ENCODE measurements at regions not wholly inside any gene's neighbourhood (a gene's known extent, or its start where the extent isn't known, plus 50 kb on each side); places are given as distances from the start of the nearest gene placed in this dataset.
"Not testable (repeated sequence)": the region's sequence is repeated elsewhere in the genome, so short reads cannot be mapped to it uniquely, and the experiment has no call there.

DNA sequence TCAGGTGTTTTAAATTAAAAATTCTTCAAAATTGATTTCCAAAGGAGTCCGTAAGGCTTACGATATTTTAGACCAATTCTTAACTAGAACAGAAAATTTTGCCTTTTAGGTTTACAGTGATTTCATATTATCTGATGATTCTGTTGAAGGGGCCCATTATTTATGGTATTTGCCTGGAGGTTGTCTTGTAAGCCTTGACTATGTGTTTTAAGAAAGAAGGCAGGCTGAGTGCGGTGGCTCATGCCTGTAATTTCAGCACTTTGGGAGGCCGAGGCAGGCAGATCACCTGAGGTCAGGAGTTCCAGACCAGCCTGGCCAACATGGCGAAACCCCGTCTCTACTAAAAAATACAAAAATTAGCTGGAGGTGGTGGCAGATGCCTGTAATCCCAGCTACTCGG is 67.0 kb upstream of the RGL1 start:
- not testable (repeated sequence) for TF ChIP-seq EZH2 (IDR thresholded peaks at IDR 0.05; ENCODE audit: borderline replicate concordance, low read length)
- TF ChIP-seq, protein P1, sequence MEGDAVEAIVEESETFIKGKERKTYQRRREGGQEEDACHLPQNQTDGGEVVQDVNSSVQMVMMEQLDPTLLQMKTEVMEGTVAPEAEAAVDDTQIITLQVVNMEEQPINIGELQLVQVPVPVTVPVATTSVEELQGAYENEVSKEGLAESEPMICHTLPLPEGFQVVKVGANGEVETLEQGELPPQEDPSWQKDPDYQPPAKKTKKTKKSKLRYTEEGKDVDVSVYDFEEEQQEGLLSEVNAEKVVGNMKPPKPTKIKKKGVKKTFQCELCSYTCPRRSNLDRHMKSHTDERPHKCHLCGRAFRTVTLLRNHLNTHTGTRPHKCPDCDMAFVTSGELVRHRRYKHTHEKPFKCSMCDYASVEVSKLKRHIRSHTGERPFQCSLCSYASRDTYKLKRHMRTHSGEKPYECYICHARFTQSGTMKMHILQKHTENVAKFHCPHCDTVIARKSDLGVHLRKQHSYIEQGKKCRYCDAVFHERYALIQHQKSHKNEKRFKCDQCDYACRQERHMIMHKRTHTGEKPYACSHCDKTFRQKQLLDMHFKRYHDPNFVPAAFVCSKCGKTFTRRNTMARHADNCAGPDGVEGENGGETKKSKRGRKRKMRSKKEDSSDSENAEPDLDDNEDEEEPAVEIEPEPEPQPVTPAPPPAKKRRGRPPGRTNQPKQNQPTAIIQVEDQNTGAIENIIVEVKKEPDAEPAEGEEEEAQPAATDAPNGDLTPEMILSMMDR (conservative IDR thresholded peaks at IDR 0.05 in 1 of 2, IDR thresholded peaks at IDR 0.05 in 1 of 2; ENCODE audit: extremely low read depth in 1 of 2, insufficient read depth in 1 of 2, low read depth in 1 of 2, low read length in 2 of 2): not testable (repeated sequence)
